Lower leg skin (tissue), 3 donors: ENCODE measurements at regions not wholly inside any gene's neighbourhood (a gene's known extent, or its start where the extent isn't known, plus 50 kb on each side); places are given as distances from the start of the nearest gene placed in this dataset.

Experiments used
- POLR2A ChIP-seq, 2 donors: fragments of 450-650 bp; IDR thresholded peaks; one replicate each; pipeline ENCODE4 v1.6.1; 2016 to 2017; ENCODE audit warnings: antibody characterized with exemption in 2 of 2, mild to moderate bottlenecking in 1 of 2, moderate library complexity in 1 of 2
- TF ChIP-seq, protein P1 (sequence below), 3 donors: fragments of 450-650 bp; IDR thresholded peaks; one replicate each; pipeline ENCODE4 v1.5.1; 2016; ENCODE audit warnings: antibody characterized with exemption in 3 of 3, mild to moderate bottlenecking in 3 of 3, moderate library complexity in 2 of 3

- TF ChIP-seq, protein P1, sequence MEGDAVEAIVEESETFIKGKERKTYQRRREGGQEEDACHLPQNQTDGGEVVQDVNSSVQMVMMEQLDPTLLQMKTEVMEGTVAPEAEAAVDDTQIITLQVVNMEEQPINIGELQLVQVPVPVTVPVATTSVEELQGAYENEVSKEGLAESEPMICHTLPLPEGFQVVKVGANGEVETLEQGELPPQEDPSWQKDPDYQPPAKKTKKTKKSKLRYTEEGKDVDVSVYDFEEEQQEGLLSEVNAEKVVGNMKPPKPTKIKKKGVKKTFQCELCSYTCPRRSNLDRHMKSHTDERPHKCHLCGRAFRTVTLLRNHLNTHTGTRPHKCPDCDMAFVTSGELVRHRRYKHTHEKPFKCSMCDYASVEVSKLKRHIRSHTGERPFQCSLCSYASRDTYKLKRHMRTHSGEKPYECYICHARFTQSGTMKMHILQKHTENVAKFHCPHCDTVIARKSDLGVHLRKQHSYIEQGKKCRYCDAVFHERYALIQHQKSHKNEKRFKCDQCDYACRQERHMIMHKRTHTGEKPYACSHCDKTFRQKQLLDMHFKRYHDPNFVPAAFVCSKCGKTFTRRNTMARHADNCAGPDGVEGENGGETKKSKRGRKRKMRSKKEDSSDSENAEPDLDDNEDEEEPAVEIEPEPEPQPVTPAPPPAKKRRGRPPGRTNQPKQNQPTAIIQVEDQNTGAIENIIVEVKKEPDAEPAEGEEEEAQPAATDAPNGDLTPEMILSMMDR (IDR thresholded peaks at IDR 0.05) = no peak
- no peak for TF ChIP-seq POLR2A (IDR thresholded peaks at IDR 0.05)
These were observed 68.3 kb upstream of the ZNF521 start for GRCh38 chr18:25420077-25420825.
